OCI-LY7 (cell line): ENCODE measurements at regions not wholly inside any gene's neighbourhood (a gene's known extent, or its start where the extent isn't known, plus 50 kb on each side); places are given as distances from the start of the nearest gene placed in this dataset.

Experiments used
- BruUV-seq: library from RNA; stranded (reverse); fragments of 400-500 nt; replicated peaks from 2 replicates; lab custom pipeline; 2021; lab: Mats Ljungman, UMichigan
- CTCF ChIA-PET: fragments of 300-600 bp; sonication (Branson Sonifier 250); formaldehyde crosslinking; loops from one replicate; lab custom pipeline; 2022; ENCODE audit warnings: antibody characterized with exemption; ENCODE audit not compliant: unreplicated experiment; lab: Charles Lee
- POLR2A ChIA-PET: fragments of 300-600 bp; sonication (Branson Sonifier 250); formaldehyde crosslinking; loops from one replicate; lab custom pipeline; 2022; ENCODE audit warnings: antibody characterized with exemption; lab: Charles Lee
- DNase-seq: peaks from one replicate; pipeline ENCODE4 v3.0.0-alpha.2; 2015; ENCODE audit warnings: low spot score
- H2AFZ ChIP-seq: fragments of 200-600 bp; sonication (generic), shearing (Covaris generic); 2 replicates; pipeline ENCODE4 v1.6.1; 2014; ENCODE audit warnings: mild to moderate bottlenecking, antibody characterized with exemption, low read length, moderate library complexity
- H3K27ac ChIP-seq: fragments of 200-600 bp; sonication (generic); 2 replicates; pipeline ENCODE4 v1.5.1; 2014; ENCODE audit warnings: mixed run types, low read depth, mild to moderate bottlenecking, moderate library complexity, low read length, inconsistent platforms; ENCODE audit not compliant: poor library complexity, severe bottlenecking
- H3K36me3 ChIP-seq: fragments of 200-600 bp; sonication (generic); 2 replicates; pipeline ENCODE4 v1.6.1; 2014; ENCODE audit warnings: mild to moderate bottlenecking, antibody characterized with exemption, low read length, moderate library complexity, mixed read lengths; ENCODE audit not compliant: insufficient read depth
- H3K4me1 ChIP-seq: fragments of 200-600 bp; sonication (generic); 2 replicates; pipeline ENCODE4 v1.5.1; 2014; ENCODE audit warnings: mild to moderate bottlenecking, low read length; ENCODE audit not compliant: insufficient read depth, poor library complexity, severe bottlenecking
- H3K4me2 ChIP-seq: fragments of 200-600 bp; sonication (generic); 2 replicates; pipeline ENCODE4 v1.6.1; 2014; ENCODE audit warnings: mild to moderate bottlenecking, low read length
- H3K4me3 ChIP-seq: fragments of 200-600 bp; sonication (generic); 2 replicates; pipeline ENCODE4 v1.5.1; 2014; ENCODE audit warnings: mild to moderate bottlenecking, low read depth, low read length; ENCODE audit not compliant: poor library complexity, severe bottlenecking
- H3K79me2 ChIP-seq: fragments of 200-600 bp; sonication (generic); 2 replicates; pipeline ENCODE4 v1.6.1; 2016; ENCODE audit warnings: low read depth, mild to moderate bottlenecking, low read length, moderate library complexity, mixed read lengths; ENCODE audit not compliant: insufficient read depth
- H3K9me2 ChIP-seq: fragments of 200-600 bp; sonication (generic); 2 replicates; pipeline ENCODE4 v1.6.1; 2016; ENCODE audit warnings: mild to moderate bottlenecking, low read length, mixed read lengths; ENCODE audit not compliant: insufficient read depth
- H3K9me3 ChIP-seq: fragments of 200-600 bp; sonication (generic); 2 replicates; pipeline ENCODE4 v1.6.1; 2014; ENCODE audit warnings: mild to moderate bottlenecking, mixed run types, low read length, mixed read lengths
- H4K20me1 ChIP-seq: fragments of 200-600 bp; sonication (generic); 2 replicates; pipeline ENCODE4 v1.6.1; 2014; ENCODE audit warnings: mild to moderate bottlenecking, antibody characterized with exemption, low read length, moderate library complexity, mixed read lengths; ENCODE audit not compliant: insufficient read depth
- EZH2phosphoT487 ChIP-seq: fragments of 200-600 bp; sonication (generic); IDR thresholded peaks from 2 replicates; pipeline ENCODE4 v1.6.1; 2018; ENCODE audit warnings: low read depth, borderline replicate concordance, mild to moderate bottlenecking, mixed run types, antibody characterized with exemption, low read length, moderate library complexity, mixed read lengths
- intact Hi-C: fragments of 100-400 bp; cut with micrococcal nuclease; formaldehyde crosslinking; loops from one replicate; pipeline ENCODE4 v1.10.0; 2022; ENCODE audit not compliant: unreplicated experiment
- TF ChIP-seq, protein P1 (sequence below): fragments of 200-600 bp; sonication (generic); conservative IDR thresholded peaks from 2 replicates; pipeline ENCODE4 v1.5.1; 2014; ENCODE audit warnings: mild to moderate bottlenecking, antibody characterized with exemption, low read length, moderate library complexity, mixed read lengths

DNA sequence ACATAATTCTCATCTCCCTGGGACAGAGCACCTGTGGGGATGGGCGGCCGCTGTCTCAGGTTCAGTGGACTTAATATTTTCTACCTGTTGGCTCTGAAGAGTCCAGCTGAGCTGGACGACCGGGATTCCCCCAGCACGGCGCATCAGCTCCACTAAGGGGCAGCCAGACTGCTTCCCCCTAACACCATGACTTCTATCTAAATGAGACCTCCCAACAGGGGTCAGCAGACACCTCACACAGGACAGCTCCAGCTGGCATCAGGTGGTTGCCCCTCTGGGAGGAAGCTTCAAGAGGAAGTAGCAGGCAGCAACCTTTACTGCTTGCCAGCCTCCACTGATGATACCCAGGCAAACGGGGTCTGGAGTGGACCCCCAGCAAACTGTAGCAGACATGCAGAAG is 226.0 kb upstream of the DSEL start:
- DNase-seq = no peak
- ChIA-PET CTCF (no interaction called here), POLR2A (no interaction called here)
- Histone ChIP-seq H3K36me3 (no peaks in the 10 kb centered on the region), H4K20me1 (no peaks in the 10 kb centered on the region), H3K79me2 (no peaks in the 10 kb centered on the region), H3K4me3 (no peak overlapping the region), H3K4me2 (no peak overlapping the region), H2AFZ (no peak overlapping the region), H3K9me3 (no peaks in the 10 kb centered on the region), H3K9me2 (no peaks in the 10 kb centered on the region), H3K27ac (no peak overlapping the region), H3K4me1 (no peaks in the 10 kb centered on the region)
- BruUV-seq = no TSS peak
- no peak for TF ChIP-seq EZH2phosphoT487
- TF ChIP-seq, protein P1, sequence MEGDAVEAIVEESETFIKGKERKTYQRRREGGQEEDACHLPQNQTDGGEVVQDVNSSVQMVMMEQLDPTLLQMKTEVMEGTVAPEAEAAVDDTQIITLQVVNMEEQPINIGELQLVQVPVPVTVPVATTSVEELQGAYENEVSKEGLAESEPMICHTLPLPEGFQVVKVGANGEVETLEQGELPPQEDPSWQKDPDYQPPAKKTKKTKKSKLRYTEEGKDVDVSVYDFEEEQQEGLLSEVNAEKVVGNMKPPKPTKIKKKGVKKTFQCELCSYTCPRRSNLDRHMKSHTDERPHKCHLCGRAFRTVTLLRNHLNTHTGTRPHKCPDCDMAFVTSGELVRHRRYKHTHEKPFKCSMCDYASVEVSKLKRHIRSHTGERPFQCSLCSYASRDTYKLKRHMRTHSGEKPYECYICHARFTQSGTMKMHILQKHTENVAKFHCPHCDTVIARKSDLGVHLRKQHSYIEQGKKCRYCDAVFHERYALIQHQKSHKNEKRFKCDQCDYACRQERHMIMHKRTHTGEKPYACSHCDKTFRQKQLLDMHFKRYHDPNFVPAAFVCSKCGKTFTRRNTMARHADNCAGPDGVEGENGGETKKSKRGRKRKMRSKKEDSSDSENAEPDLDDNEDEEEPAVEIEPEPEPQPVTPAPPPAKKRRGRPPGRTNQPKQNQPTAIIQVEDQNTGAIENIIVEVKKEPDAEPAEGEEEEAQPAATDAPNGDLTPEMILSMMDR = no peak
- intact Hi-C loops = no loop called here

DNA sequence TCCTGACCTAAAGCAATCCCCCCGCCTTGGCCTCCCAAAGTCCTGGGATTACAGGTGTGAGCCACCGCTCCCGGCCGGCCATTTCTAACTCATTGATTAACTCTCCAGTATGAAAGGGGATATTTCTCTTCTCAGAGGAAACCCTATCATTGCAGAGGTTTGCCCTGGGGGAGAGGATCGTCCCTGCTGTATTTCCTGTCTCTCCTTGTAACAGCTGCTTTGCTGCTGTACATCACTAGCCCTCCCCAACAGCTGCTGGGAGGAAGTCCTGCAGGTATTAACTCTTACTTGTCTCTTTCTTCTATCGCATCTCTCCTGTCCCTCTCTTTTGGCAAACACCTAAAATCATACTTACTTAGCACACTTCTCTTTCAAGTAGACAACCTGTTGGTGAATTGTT is 219.0 kb upstream of the DSEL start:
- POLR2A ChIA-PET = no interaction called here
- TF ChIP-seq, protein P1 = no peak
- TF ChIP-seq EZH2phosphoT487 = no peak
- Histone ChIP-seq H3K4me3 (no peak overlapping the region), H3K36me3 (no peaks in the 10 kb centered on the region), H3K9me2 (no peaks in the 10 kb centered on the region), H3K9me3 (no peaks in the 10 kb centered on the region), H3K27ac (no peak overlapping the region), H4K20me1 (no peaks in the 10 kb centered on the region), H3K4me2 (no peak overlapping the region), H3K79me2 (no peaks in the 10 kb centered on the region), H3K4me1 (no peaks in the 10 kb centered on the region), H2AFZ (no peak overlapping the region)
- no peak for DNase-seq
- intact Hi-C loops = no loop called here
- CTCF ChIA-PET = no interaction called here
- no TSS peak for BruUV-seq

DNA sequence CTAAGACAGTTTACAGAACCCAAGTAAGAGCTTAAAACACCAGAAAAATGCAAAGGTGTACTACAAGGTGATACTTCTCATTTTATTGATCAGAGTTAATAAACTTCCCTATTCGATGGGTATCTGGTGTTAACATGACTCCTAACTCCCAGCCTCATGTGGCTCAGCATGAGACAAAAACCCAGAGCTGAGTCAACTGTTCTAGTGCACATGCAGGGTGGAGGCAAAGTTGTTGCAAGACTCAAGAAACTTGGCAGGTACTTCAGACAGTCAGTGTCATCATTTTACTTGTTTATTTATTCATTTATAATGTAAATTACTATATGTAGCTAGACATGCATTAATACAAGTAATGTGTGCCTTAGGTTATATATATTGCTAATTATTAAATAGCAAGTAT is 216.6 kb upstream of the DSEL start:
- H2AFZ ChIP-seq = no peak overlapping the region
- ChIA-PET POLR2A (no interaction called here), CTCF (no interaction called here)
- H3K4me1 ChIP-seq = no peaks in the 10 kb centered on the region
- no peak overlapping the region for H3K4me2 ChIP-seq
- no peak for DNase-seq
- no peaks in the 10 kb centered on the region for H3K36me3 ChIP-seq
- H4K20me1 ChIP-seq = no peaks in the 10 kb centered on the region
- intact Hi-C loops = no loop called here
- no TSS peak for BruUV-seq
- TF ChIP-seq, protein P1 = no peak
- no peak for TF ChIP-seq EZH2phosphoT487
- H3K9me2 ChIP-seq = no peaks in the 10 kb centered on the region
- H3K4me3 ChIP-seq = no peak overlapping the region
- H3K9me3 ChIP-seq = no peaks in the 10 kb centered on the region
- no peak overlapping the region for H3K27ac ChIP-seq
- no peaks in the 10 kb centered on the region for H3K79me2 ChIP-seq
